ENCODE measurements at regions not wholly inside any gene's neighbourhood (a gene's known extent, or its start where the extent isn't known, plus 50 kb on each side); places are given as distances from the start of the nearest gene placed in this dataset.

GRCh38 chr17:70875729-70876310 lies 706.5 kb downstream of the KCNJ2 start:
- no peak for TF ChIP-seq CTCF (conservative IDR thresholded peaks at IDR 0.05; ENCODE audit: low read depth, low read length)
- no peak for TF ChIP-seq EZH2 (IDR thresholded peaks at IDR 0.05; ENCODE audit: borderline replicate concordance, low read depth, low read length, poor library complexity, severe bottlenecking)
